ENCODE measurements at regions not wholly inside any gene's neighbourhood (a gene's known extent, or its start where the extent isn't known, plus 50 kb on each side); places are given as distances from the start of the nearest gene placed in this dataset.

DNA sequence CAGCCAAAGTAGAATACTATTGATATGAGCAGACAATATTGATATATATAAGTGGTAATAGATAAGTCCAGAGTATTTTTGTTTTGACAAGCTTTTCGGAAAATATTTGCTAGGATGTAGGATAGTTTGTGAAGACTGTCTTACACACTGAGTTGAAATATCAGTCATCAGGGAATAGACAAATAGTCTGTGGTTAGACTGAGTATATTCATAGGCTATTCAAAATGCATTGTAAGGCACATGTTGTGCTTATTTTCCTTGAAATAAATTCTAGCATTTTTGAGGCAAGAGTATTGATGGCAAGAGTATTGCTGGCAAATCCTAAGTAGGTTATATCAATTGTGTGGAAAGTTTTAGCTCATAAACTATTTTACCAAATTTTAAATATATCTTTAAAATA lies 201.1 kb downstream of the LRIG3 start:
- DNase-seq (ENCODE audit: low read depth) = no peak
- no peak overlapping the region for H3K4me3 ChIP-seq (ENCODE audit: low read depth, low read length)
- TF ChIP-seq, protein P1, sequence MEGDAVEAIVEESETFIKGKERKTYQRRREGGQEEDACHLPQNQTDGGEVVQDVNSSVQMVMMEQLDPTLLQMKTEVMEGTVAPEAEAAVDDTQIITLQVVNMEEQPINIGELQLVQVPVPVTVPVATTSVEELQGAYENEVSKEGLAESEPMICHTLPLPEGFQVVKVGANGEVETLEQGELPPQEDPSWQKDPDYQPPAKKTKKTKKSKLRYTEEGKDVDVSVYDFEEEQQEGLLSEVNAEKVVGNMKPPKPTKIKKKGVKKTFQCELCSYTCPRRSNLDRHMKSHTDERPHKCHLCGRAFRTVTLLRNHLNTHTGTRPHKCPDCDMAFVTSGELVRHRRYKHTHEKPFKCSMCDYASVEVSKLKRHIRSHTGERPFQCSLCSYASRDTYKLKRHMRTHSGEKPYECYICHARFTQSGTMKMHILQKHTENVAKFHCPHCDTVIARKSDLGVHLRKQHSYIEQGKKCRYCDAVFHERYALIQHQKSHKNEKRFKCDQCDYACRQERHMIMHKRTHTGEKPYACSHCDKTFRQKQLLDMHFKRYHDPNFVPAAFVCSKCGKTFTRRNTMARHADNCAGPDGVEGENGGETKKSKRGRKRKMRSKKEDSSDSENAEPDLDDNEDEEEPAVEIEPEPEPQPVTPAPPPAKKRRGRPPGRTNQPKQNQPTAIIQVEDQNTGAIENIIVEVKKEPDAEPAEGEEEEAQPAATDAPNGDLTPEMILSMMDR (IDR thresholded peaks at IDR 0.05; ENCODE audit: insufficient read depth, low read depth, low read length, missing control alignments) = no peak

DNA sequence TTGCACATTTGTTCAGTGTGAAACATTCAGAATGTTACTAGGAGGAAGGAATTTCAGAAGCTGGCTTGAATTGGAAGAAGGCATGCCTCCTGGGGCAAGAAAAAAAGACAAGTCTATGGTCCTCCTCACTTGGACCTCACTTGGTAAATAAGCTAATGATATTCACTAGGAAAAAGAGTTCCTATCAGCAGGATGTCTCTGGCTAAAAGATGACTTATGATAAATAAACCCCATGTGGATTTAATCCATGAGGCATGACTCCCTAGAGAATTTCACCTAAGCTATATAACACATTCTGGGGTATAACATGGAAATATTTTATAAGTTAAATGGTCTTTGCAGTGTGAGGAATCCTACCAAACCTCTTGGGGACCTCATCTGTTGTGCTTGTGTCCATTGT lies 199.9 kb downstream of the LRIG3 start:
- TF ChIP-seq, protein P1 (IDR thresholded peaks at IDR 0.05; ENCODE audit: insufficient read depth, low read depth, low read length, missing control alignments) = no peak
- no peak overlapping the region for H3K4me3 ChIP-seq (ENCODE audit: low read depth, low read length)
- no peak for DNase-seq (ENCODE audit: low read depth)

DNA sequence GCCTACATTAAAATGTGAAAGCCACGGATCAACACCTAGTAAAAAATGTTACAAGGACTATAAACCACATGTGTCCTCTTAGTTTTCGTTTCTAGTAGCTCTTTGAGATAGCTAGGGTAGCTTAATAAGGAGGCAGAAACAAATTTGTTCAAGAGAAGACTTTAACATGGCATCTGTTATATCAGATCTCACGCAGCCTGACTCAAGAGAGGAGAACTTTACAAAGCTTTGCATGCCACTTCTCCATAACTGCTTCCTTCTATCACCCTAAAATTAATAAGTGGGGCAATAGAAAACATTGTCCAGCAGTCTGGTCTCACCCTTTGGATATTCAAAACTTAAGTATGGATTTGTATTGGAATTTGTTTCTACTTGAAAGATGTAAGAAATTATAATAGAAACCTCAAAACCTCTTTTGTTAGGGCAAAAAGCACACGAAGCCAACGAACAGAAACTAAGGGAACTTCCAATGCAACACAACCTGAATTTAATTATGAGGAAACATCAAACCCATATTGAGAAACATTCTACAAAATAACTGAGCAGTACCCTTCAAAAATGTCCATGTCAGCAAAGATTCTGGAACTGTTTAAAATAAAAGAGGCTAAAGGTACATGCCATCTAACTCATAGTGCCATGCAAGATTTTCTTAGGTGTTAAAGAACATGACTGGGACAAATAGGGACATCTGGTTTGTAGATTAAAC lies 194.8 kb downstream of the LRIG3 start:
- H3K4me3 ChIP-seq (ENCODE audit: low read depth, low read length) = no peak overlapping the region
- TF ChIP-seq, protein P1 (IDR thresholded peaks at IDR 0.05; ENCODE audit: insufficient read depth, low read depth, low read length, missing control alignments) = no peak
- DNase-seq (ENCODE audit: low read depth) = no peak

DNA sequence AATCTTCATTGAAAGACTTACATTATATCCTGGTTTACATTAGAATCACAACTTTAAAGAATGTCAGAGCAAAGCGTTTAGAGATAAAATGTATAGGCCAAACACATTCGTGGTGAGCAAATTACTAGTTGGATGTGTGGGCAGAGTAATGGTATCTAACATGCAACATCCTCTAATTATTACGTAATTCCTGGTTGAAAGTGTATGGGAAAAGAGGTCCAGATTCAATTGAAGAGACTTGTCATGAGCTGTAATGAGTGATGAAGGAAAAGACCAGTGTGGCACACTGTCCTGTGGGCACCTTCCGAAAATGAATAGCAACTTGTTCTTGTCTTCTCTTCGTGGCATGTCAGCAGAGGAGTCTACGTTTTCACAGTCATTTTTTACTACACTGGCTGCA lies 192.8 kb downstream of the LRIG3 start:
- H3K4me3 ChIP-seq (ENCODE audit: low read depth, low read length) = no peak overlapping the region

DNA sequence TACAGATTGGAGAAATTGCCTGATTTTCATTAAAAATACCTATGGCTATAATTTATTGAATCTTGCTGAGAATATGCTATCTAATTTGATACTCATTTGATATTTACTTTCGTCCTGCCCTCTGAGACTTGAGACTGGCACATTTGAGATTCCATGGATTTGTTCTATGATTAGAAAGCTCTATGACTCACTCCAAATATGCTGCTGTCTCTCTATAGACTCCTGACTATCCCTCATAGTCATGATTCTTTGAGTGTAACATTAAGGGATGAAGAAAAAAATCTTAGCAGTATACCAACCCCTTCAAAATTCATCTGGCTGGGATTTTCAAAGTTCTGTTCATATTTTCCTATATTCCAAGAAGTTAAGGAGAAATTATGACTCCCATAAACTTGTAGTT lies 191.9 kb downstream of the LRIG3 start:
- H3K4me3 ChIP-seq (ENCODE audit: low read depth, low read length) = no peak overlapping the region
- no peak for DNase-seq (ENCODE audit: low read depth)
- TF ChIP-seq, protein P1 (IDR thresholded peaks at IDR 0.05; ENCODE audit: insufficient read depth, low read depth, low read length, missing control alignments) = no peak

More for the DNA sequence above, 192.8 kb downstream of the LRIG3 start:
- DNase-seq (ENCODE audit: low read depth) = no peak
- TF ChIP-seq, protein P1 (IDR thresholded peaks at IDR 0.05; ENCODE audit: insufficient read depth, low read depth, low read length, missing control alignments) = no peak

DNA sequence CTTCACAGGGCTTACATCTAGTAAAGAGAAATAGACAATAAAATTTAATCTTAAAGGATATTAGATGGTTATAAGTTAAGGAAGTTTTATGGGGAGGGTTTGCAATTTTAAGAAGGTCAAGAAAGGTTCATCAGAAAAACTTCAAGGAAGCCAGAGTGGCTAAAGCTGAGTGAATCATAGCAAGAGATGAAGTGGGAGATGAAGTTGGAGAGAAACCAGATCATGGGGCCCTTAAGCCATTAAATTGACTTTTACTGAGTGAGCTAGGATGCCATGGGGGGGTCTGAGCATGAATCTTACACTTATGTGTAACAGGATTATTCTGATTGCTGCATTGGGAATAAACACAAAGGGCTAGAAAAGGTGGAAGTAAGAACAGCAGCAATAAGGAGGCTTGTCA lies 189.2 kb downstream of the LRIG3 start:
- TF ChIP-seq, protein P1 (IDR thresholded peaks at IDR 0.05; ENCODE audit: insufficient read depth, low read depth, low read length, missing control alignments) = no peak
- H3K4me3 ChIP-seq (ENCODE audit: low read depth, low read length) = no peak overlapping the region
- DNase-seq (ENCODE audit: low read depth) = no peak

DNA sequence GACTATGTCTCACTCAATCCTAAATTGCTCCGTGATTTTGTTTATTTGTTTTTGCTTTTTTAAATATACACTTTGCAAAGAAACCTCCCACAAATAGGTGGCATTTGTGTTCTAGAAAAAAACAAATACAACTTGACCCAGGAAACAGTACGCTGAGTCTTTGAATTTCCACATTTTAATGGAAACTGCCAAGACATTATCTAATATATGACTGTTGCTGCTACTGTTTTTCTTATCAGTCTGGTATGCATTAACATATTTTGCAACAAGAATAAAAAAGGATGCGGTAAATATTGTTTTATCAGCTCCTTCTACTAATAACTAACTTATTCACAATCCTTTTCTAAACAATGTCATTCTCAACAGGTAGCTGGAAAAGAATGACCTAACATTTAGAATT lies 187.4 kb downstream of the LRIG3 start:
- TF ChIP-seq, protein P1 (IDR thresholded peaks at IDR 0.05; ENCODE audit: insufficient read depth, low read depth, low read length, missing control alignments) = no peak
- no peak overlapping the region for H3K4me3 ChIP-seq (ENCODE audit: low read depth, low read length)
- no peak for DNase-seq (ENCODE audit: low read depth)

Measured in GM12865 (cell line).